SIG-M5 treated with dmso at 0.1 percent for 504 hours (cell line): ENCODE measurements at regions not wholly inside any gene's neighbourhood (a gene's known extent, or its start where the extent isn't known, plus 50 kb on each side); places are given as distances from the start of the nearest gene placed in this dataset.
"Not testable (repeated sequence)": the region's sequence is repeated elsewhere in the genome, so short reads cannot be mapped to it uniquely, and the experiment has no call there.

ENCODE experiments used
- DNase-seq: peaks from one replicate; lab custom pipeline; 2025; ENCODE audit not compliant: unreplicated experiment; lab: John Stamatoyannopoulos, UW

DNA sequence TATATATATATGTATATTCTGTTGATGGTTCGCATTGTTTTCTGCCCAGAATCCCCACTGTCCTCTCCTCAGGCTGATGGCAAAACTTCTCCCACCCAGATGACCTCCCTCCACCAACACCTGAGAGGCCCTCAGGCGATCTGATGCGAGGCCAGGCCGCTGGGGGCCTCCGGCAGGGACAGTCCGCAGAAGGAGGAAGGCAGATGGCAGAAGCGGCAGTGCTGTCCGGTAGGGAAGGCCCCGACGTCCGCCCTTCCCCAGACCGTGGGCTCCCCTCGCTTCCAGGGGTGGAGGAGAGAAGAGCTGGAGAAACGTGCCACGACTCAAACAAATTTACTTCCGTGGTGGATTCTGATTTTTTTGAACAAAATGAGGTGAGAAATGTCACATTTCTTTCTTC lies 178.3 kb upstream of the RGS6 start:
- no peak for DNase-seq

DNA sequence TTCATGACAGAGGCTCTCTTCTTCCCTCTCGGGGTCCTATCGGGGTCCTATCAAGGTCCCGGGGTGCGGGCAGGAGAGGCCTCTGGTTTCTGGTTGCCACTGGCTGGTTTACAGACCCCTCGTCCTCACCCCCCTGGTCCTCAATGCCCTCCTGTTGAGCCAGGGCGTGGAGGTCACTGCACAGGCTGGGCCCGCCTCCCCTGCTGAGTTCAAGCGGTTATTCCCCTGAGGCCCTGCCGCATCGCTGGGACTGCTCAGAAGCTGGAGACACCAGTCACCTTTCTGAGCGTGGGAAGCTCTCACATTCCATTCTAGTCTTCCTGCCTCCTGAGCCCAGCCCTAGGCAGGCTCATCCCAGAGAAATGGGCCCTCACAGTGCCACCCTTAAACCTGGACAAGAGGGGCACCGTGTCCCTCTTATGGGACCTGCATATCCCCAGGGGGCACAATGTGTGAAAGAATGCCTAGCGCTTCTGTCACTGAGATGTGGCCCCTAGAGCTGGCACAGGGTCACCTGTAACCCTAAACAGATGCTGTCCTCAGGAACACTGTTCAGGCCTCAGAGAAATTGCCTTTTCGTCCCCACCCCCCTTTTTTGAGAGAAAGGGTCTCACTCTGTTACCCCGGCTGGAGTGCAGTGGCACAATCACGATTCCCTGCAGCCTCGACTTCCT lies 177.7 kb upstream of the RGS6 start:
- no peak for DNase-seq

DNA sequence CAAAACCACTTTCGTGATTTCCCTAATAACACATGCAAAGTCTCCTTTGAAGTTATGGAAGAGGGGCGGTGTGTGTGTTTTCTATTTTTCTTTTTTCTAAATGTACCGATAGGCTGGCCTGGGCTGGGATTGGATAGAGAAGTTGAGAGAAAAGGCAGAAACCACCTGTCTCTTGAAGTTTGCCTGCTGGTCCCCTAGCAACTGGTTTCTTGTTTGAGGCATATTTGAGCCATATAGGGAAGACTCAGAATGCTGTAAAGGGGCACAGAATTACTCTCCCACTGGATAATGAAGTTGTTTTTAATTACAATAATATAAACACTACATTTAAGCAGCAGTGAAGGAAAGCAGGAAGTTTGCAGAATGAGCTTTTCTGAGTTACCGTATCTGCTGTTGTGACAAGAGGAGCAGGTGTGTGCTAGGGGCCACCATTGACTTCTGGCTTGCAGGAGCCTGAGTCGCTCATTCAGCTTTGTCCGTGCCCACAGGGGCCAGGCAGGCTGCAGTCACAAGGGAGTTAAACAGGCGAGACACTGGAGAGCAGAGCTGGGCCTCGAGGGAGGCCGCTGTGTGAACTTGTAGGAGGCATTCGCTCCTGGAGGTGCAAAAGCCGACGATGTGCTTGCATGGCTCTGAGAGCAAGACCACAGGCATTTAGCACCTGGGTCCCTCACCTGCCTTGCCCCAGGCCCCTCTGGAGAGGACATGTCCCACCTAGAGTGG lies 173.8 kb upstream of the RGS6 start:
- DNase-seq = no peak

DNA sequence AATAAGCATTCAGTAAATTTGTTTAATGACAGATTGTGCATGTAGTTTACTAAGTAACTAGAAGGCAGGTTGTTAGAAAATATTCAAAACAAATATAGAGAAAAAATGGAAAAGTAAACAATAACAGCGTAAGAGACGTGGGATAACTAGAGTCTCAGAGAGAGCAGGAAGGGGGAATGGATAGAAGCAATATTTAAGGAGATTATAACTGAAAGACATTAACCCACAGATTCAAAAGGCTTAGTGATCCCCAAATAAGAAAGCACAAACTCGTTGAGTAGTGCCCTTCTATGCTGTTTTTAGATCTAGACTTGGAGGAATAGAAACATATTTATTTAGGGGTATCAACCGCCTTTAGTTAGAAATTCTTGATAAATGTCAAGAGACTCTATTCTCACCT lies 169.7 kb upstream of the RGS6 start:
- DNase-seq = no peak

DNA sequence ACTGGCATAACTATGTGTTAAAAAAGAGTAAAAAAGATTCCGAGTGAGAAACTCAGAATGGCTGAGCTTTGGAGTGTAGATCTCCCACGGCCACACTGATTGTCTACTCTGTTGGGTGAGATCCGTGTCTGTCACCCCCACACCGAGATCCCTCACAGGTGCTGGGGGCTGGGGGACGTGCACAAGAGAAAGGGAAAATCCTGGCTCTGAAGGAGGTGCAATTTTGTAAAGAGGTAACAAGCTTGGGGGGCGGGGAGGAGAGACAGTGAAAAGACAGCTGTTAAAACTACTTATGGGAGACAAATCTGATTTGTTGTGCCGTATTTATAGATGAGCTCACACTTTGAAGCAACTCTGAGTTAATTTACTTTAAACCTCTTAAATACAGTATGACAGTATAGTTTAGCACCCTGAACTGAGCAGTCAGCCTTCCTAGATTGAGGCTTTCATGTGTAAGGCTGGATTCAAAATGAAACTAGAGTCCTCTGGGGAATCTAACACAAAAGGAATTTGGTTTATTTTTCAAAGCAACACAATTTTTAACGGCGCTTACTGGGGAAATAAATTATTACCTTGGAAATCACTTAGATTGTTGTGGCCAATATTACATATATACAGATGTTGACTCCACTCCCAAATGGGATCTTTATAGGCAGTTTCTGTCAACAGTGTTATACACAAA lies 167.4 kb upstream of the RGS6 start:
- DNase-seq = no peak

DNA sequence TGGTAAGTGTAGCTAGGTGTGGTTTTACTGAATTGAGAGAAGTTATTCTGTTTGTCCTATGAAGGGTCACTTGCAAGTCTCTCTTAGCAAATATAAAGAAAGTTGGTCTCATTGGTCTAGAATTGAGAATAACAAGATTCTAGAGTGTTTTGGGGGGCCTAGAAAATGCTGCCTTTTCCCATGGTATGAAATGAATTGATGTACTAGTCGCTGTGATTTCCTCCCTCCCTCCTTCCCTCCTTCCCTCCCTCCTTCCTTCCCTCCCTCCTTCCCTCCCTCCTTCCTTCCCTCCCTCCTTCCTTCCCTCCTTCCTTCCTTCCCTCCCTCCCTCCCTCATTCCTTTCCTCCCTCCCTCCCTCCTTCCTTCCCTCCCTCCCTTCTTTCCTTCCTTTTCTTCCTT lies 166.7 kb upstream of the RGS6 start:
- no peak for DNase-seq

DNA sequence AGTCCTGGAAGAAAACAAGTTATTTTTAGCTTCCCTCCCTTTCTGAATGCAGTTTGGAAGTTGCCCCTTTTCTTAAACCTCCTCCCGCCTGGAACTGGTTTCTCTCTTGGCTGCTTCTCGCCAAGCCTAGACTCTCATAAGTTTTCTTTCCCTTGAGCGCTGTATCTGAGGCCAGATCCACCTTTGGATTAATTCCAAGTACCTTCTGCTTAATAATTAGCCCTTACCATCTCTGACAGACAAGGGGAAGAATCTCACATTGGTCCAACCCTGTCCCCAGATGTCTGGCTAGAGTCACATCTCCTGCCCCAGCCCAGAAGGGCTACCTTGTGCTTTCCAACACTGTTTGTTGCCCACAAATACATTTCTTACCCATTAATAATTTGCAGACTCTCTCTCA lies 161.8 kb upstream of the RGS6 start:
- no peak for DNase-seq

DNA sequence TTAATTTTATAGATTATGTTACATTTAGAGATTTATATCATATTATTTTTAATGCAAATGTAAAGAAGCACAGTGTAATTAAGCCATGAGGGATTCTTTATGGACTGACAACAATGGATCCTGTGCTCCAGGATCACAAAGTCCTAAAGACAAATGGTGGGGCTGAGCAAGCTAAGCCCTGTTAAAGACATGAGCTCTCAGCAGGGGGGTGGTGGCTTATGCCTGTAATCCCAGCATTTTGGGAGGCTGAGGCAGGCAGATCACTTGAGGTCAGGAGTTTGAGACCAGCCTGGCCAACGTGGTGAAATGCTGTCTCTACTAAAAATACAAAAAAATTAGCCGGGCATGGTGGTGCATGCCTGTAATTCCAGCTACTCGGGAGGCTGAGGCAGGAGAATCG lies 160.8 kb upstream of the RGS6 start:
- DNase-seq = not testable (repeated sequence)

DNA sequence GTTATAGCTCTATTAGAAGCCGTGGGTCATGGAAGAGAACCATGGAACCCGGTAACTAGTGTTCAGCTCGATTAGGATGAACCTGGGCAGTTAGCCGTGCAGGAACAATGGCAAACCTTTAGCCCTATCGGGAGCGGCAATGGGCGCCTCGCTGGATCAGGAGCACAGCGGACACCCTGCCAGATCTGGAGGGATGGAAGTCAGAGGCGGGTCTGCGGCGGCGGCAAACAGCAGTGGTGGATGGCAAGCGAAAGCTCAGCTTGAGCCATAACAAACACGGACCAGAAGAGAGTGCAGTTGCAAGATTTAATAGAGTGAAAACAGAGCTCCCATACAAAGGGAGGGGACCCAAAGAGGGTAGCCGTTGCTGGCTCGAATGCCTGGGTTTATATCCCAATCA lies 160.2 kb upstream of the RGS6 start:
- not testable (repeated sequence) for DNase-seq

DNA sequence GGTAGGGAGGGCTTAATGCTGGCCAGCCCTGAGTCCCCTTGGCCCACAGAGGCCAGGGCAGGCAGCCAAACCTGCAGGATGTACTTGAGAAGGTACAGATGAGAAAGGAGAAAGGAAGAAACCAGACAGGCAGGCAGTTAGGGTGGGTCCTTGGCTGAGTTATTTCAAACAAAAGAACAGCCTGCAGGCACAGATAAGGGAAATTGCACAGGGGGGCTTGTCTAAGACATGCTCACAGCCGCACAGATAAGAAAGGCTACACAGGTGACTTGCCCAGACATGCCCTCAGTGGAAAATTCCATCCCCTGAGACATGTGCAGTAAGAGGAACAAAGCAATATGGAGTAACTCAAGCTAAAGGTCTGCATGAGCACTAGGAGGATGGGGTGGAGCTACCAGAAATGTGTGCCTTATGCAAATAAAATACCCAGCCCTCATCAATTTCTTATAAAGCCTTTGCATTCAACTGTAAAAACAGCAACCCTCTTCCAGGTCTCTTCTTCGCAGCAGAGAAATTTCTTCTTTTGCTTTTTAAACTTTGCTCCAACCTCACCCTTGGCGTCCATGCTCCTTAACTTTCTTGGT lies 158.2 kb upstream of the RGS6 start:
- no peak for DNase-seq

DNA sequence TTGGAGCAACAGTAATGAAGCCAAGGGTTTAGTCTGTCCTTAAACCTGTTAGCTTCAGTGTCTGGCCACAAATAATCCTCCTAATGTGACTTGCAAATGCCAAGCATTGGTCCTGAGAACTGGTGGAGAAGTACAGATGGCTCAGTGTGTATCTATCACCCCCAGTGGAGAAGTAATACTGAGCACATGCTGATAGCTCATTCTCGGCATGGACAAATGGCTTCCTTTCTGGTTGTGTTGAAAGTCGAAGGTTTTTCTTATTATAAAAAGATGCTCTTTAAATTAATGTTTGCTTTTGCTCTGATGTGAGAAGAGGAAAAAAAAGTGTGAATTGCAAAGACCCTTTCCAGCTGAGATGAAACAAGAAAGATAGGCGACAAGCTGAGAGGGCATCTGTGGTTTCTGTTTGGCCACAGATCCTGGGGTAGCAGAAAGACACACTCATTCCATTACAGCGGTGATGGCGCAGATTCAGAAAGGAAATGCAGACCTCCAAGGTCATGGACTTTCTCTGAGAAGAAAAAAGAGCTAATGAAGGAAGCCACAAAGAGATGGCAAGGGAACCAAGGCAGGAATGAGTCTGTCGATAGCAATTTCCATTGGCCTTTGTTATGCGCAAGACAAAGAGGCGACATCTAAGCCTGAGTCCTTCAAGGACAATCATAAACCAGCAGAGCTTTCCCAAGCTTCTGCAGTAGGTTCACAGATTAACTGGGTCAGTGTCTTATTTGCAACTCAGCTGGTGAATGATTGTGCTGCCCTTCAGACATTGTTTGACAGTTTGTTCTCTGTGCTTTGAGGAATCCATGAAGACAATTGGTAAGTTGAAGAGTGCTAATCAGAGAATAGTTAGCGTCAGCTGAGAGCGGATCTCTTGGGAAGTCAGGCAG lies 155.5 kb upstream of the RGS6 start:
- DNase-seq = no peak

DNA sequence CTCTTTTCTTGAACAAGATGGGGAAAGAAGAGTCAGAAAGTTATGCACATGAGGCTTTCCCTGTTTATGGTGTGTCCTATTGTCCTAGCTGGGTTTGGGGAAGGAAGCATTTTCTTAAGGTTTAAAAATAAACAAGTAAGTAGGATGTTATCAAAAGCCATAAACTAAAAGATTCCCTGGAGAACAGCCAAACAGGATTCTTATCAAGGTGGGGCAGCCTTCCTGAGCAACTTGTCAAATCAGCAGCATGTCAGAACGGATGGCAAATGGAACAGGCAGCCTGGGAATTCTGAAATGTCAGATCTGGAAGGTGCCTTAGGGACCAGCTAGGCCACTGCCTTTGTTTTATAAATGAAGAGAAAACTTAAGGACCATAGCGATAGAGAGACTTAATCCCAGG lies 152.2 kb upstream of the RGS6 start:
- DNase-seq = no peak

DNA sequence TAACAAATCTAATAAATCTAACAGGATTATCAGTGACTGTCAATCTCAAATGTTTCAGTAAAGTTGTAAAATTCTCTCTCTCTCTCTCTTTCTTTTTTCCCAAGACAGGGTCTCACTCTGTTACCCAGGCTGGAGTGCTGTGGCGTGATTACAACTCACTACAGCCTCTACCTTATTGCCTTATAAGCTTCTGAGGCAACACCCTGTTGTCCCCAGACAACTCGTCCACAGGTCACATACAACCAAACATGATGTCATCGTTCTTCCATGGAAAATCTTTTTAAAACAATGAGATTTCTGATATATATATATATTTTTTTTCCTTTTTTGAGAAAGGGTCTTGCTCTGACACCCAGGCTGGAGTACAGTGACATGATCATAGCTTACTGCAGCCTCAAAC lies 151.4 kb upstream of the RGS6 start:
- no peak for DNase-seq

DNA sequence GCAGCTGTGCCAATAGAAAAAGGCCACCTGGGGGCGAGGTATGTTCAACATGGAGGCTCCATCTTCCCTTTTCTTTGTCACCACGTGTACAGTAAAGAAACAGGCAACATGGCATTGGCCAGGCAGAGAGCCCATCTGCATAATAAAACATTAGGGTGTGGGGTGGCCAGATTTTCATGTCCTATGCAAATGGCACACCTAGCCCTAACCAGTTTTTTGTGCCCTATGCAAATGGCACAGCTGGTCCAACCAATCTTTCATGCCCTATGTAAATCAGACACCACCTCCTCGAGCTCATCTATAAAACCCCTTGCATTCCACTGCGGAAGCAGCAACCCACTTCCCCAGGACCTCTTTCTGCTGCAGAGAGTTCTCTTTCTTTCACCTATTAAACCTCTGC lies 149.1 kb upstream of the RGS6 start:
- DNase-seq = no peak

DNA sequence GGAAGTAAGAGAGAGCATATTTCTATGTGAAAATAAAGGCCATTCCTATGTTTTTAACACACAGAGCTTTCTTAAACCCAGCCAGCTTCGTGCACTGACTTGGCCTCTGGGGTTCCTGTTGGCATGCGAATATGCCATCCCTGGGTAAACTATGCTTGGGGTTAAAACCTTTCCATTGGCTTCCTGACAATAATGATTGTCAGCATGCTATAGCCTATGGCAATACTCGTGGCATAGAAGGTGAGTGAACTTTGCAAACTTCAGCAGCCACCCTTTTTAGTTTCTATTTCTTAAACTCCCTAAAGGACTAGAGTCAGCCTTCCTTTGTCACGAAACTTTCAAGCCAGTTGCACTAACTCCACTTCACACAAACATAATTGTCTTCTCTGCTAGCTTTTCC lies 148.4 kb upstream of the RGS6 start:
- DNase-seq = no peak

DNA sequence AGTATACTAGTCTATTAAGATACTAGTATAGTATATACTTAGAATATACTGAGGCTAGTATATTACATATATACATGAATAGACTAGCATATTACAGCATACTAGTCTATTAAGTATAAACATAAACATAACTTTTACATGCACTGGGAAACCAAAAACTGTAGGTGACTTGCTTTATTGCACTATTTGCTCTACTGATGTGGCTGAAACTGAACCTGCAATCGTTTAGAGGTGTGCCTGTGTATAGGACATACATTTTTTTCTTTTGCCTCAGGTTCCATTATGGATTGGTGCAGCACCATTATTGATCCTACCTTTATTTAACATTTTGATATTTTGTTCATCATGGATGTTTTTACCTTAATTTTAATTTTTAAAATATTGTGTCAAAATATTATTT lies 143.2 kb upstream of the RGS6 start:
- no peak for DNase-seq

DNA sequence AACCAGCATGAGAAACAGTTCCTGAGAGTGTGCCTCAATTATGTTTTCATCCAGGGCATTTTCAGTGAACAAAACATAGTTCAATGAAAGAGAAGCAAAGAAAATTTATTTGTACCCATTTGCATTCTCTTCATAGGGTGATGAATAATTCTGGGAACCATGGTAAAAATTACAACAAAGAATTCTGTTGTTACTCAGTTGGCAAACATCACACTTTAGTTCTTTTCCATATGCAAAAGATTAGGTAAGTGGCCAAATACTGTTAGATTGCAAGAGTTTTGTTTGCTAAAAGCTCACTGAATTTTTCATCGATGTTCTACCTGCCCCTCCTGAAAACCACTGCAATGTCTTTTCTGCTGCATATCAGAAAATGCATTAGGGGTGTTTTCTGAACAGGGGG lies 132.4 kb upstream of the RGS6 start:
- DNase-seq = no peak

DNA sequence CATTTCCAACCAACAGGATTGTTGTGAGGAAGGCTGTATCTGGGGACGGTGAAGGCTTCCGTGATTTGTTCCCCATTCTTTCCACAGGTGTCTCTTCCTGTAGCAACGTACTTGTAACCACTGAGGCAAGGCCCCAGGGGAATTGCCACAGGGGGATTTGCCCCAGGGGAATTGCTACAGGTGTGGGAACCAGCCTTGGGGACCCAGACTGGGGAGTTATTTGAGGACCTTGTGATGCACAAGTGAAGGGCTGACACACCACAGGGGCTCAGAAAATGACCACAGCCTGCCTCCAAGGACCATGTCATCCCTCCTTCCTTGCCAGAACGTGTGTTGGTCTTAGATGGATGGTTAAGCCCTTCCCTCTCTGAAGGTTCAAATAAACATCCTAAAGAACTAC lies 131.4 kb upstream of the RGS6 start:
- no peak for DNase-seq

DNA sequence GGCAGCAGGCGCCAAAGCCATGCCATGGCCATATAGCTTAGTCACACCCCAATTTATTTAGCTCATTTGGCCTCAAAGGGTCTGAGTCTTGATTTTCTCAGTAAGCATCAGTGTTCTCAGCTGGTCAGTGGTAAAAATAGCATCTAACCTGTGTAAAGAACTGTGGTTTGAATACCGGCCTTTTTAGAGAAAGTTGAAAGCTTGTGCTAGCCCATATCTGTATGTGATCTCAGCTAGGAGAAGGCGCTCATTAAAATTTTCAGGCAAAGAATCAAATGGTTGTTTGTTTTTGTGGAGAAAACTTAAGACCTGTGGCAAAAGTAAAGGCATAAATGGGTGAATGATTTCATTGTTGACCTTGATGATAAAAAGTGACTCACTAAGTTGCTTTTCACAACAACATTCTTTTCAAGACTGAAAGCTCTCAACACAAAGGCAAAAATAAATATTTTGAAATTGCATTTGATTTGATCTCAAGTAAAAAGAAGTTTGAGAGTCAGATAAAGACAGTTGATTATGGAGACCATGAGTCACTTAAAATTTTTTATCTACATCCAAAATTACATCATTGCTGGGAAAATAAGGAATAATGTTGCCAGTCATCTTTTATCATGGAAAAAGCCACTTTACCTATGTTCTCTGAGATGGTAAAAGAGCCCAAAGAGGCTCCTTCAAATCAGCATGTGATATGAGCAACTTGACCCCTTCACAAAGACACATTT lies 128.5 kb upstream of the RGS6 start:
- peak; percentile 12 for DNase-seq

DNA sequence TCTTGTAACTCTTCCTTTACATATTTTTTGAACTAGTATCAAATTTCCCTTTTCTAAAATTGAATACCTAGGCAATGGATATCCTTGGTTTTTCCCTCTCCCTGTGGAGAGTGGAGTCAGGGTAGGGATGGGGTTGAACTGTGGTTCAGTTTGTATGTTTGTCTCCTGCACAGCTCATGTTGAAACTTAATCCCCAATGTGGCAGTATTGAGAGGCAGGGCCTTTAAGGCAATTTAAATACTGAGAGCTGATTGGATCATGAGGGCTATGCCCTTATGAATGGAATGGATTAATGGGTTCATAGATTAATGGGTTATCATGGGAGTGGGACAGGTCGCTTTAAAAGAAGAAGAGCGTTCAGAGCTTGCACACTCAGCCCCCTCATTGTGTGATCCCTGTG lies 127.2 kb upstream of the RGS6 start:
- no peak for DNase-seq
